ENCODE measurements at regions not wholly inside any gene's neighbourhood (a gene's known extent, or its start where the extent isn't known, plus 50 kb on each side); places are given as distances from the start of the nearest gene placed in this dataset.

- Mint-ChIP-seq H3K27ac (ENCODE audit: unreplicated experiment) (no peak overlapping the region), H3K4me1 (ENCODE audit: low read depth, unreplicated experiment) (no peaks in the 10 kb centered on the region), H3K9me3 (ENCODE audit: low read depth, unreplicated experiment) (no peaks in the 10 kb centered on the region), H3K4me3 (ENCODE audit: low read depth, unreplicated experiment) (no peak overlapping the region), H3K36me3 (ENCODE audit: insufficient read depth, unreplicated experiment) (no peaks in the 10 kb centered on the region), H3K27me3 (ENCODE audit: unreplicated experiment) (no peaks in the 10 kb centered on the region)
- BruUV-seq (replicated peaks), result no TSS peak
- CTCF ChIA-PET, result no interaction called here
- DNase-seq, result no peak
- intact Hi-C loops (cut with micrococcal nuclease; ENCODE audit: unreplicated experiment), result no loop called here
- TF ChIP-seq CTCF (IDR thresholded peaks at IDR 0.05; ENCODE audit: unreplicated experiment), result no peak
Observed at GRCh38 chr6:22057962-22058361, 238.9 kb downstream of the PRL start.

- Mint-ChIP-seq H3K27ac (ENCODE audit: unreplicated experiment) (no peak overlapping the region), H3K4me3 (ENCODE audit: low read depth, unreplicated experiment) (no peak overlapping the region), H3K36me3 (ENCODE audit: insufficient read depth, unreplicated experiment) (no peaks in the 10 kb centered on the region), H3K9me3 (ENCODE audit: low read depth, unreplicated experiment) (no peaks in the 10 kb centered on the region), H3K4me1 (ENCODE audit: low read depth, unreplicated experiment) (no peaks in the 10 kb centered on the region), H3K27me3 (ENCODE audit: unreplicated experiment) (no peaks in the 10 kb centered on the region)
- CTCF ChIA-PET, result no interaction called here
- DNase-seq, result no peak
- TF ChIP-seq CTCF (IDR thresholded peaks at IDR 0.05; ENCODE audit: unreplicated experiment), result no peak
- intact Hi-C loops (cut with micrococcal nuclease; ENCODE audit: unreplicated experiment), result no loop called here
- BruUV-seq (replicated peaks), result no TSS peak
Observed at GRCh38 chr6:22059126-22059525, 237.7 kb downstream of the PRL start.

GRCh38 chr6:22059946-22060345, 236.9 kb downstream of the PRL start:
- intact Hi-C loops (cut with micrococcal nuclease; ENCODE audit: unreplicated experiment), result no loop called here
- Mint-ChIP-seq H3K4me3 (ENCODE audit: low read depth, unreplicated experiment) (no peak overlapping the region), H3K4me1 (ENCODE audit: low read depth, unreplicated experiment) (no peaks in the 10 kb centered on the region), H3K27me3 (ENCODE audit: unreplicated experiment) (no peaks in the 10 kb centered on the region), H3K9me3 (ENCODE audit: low read depth, unreplicated experiment) (no peaks in the 10 kb centered on the region), H3K27ac (ENCODE audit: unreplicated experiment) (no peak overlapping the region), H3K36me3 (ENCODE audit: insufficient read depth, unreplicated experiment) (no peaks in the 10 kb centered on the region)
- no peak for TF ChIP-seq CTCF (IDR thresholded peaks at IDR 0.05; ENCODE audit: unreplicated experiment)
- CTCF ChIA-PET, result no interaction called here
- BruUV-seq (replicated peaks), result no TSS peak
- no peak for DNase-seq

GRCh38 chr6:22062807-22063408, 233.9 kb downstream of the PRL start:
- TF ChIP-seq CTCF (IDR thresholded peaks at IDR 0.05; ENCODE audit: unreplicated experiment), result no peak
- DNase-seq, result no peak
- Mint-ChIP-seq H3K4me1 (ENCODE audit: low read depth, unreplicated experiment) (peaks cover 13% of the 10 kb centered on the region), H3K9me3 (ENCODE audit: low read depth, unreplicated experiment) (no peaks in the 10 kb centered on the region), H3K4me3 (ENCODE audit: low read depth, unreplicated experiment) (no peak overlapping the region), H3K36me3 (ENCODE audit: insufficient read depth, unreplicated experiment) (no peaks in the 10 kb centered on the region), H3K27ac (ENCODE audit: unreplicated experiment) (no peak overlapping the region), H3K27me3 (ENCODE audit: unreplicated experiment) (no peaks in the 10 kb centered on the region)
- no TSS peak for BruUV-seq (replicated peaks)
- intact Hi-C loops (cut with micrococcal nuclease; ENCODE audit: unreplicated experiment), result no loop called here
- CTCF ChIA-PET, result no interaction called here

All from Calu3 (cell line).